ENCODE measurements at regions not wholly inside any gene's neighbourhood (a gene's known extent, or its start where the extent isn't known, plus 50 kb on each side); places are given as distances from the start of the nearest gene placed in this dataset.

GRCh38 chr12:115341442-115341841 lies 657.5 kb upstream of the TBX3 start (continued):
- TF ChIP-seq CHD2 (IDR thresholded peaks at IDR 0.05; ENCODE audit: low read length, partially characterized antibody) (no peak), SMC3 (IDR thresholded peaks at IDR 0.05; ENCODE audit: low read depth, low read length) (no peak), JUND (IDR thresholded peaks at IDR 0.05) (peak; percentile 98), TAF1 (IDR thresholded peaks at IDR 0.05; ENCODE audit: borderline replicate concordance, low read depth, low read length) (peak; percentile 31; the same call in 1 of the 2 replicates), TCF12 (IDR thresholded peaks at IDR 0.05) (peak; percentile 94), EP300 (IDR thresholded peaks at IDR 0.05; ENCODE audit: borderline replicate concordance in 1 of 2, low read depth in 1 of 2, low read length in 1 of 2) (peak; percentile 20 to 95; a peak in 3 of 4 replicates), SIN3A (IDR thresholded peaks at IDR 0.05; ENCODE audit: borderline replicate concordance, low read depth, low read length) (peak; percentile 33; the same call in 1 of the 2 replicates), PBX3 (IDR thresholded peaks at IDR 0.05) (peak; percentile 78), NRF1 (IDR thresholded peaks at IDR 0.05; ENCODE audit: low read depth, low read length) (no peak)

GRCh38 chr12:115338566-115339294 lies 654.8 kb upstream of the TBX3 start:
- H3K4me2 ChIP-seq: no peak overlapping the region
- H4K20me1 ChIP-seq (ENCODE audit: insufficient read depth): no peaks in the 10 kb centered on the region
- no peaks in the 10 kb centered on the region for H3K9me3 ChIP-seq
- H3F3A ChIP-seq (replicated peaks; ENCODE audit: insufficient read depth): peaks cover 20% of the 10 kb centered on the region
- H3K4me3 ChIP-seq (ENCODE audit: low read depth in 2 of 2, low read length in 1 of 2): no peak overlapping the region
- H3K9ac ChIP-seq: no peak overlapping the region
- DNase-seq: no peak
- POLR2A ChIA-PET: no interaction called here
- H3K79me2 ChIP-seq (ENCODE audit: insufficient read depth): no peaks in the 10 kb centered on the region
- no peak for TF ChIP-seq JUND (IDR thresholded peaks at IDR 0.05)
- no peak for TF ChIP-seq GATA2 (CRISPR knock-in tag; IDR thresholded peaks at IDR 0.05)
- TF ChIP-seq NRF1 (IDR thresholded peaks at IDR 0.05; ENCODE audit: low read depth, low read length): no peak
- no peak for TF ChIP-seq TCF12 (IDR thresholded peaks at IDR 0.05)
- no peak for TF ChIP-seq USF1 (IDR thresholded peaks at IDR 0.05; ENCODE audit: borderline replicate concordance, low read depth)
- no peak for TF ChIP-seq MAX (IDR thresholded peaks at IDR 0.05; ENCODE audit: low read depth)
- no peak for TF ChIP-seq EP300 (IDR thresholded peaks at IDR 0.05; ENCODE audit: borderline replicate concordance in 1 of 2, low read depth in 1 of 2, low read length in 1 of 2)
- TF ChIP-seq, protein P1, sequence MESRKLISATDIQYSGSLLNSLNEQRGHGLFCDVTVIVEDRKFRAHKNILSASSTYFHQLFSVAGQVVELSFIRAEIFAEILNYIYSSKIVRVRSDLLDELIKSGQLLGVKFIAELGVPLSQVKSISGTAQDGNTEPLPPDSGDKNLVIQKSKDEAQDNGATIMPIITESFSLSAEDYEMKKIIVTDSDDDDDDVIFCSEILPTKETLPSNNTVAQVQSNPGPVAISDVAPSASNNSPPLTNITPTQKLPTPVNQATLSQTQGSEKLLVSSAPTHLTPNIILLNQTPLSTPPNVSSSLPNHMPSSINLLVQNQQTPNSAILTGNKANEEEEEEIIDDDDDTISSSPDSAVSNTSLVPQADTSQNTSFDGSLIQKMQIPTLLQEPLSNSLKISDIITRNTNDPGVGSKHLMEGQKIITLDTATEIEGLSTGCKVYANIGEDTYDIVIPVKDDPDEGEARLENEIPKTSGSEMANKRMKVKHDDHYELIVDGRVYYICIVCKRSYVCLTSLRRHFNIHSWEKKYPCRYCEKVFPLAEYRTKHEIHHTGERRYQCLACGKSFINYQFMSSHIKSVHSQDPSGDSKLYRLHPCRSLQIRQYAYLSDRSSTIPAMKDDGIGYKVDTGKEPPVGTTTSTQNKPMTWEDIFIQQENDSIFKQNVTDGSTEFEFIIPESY (IDR thresholded peaks at IDR 0.05; ENCODE audit: borderline replicate concordance, low read depth): no peak
- no peak for TF ChIP-seq NFIC (IDR thresholded peaks at IDR 0.05; ENCODE audit: borderline replicate concordance)
- CTCF ChIA-PET: no interaction called here
- H3K27me3 ChIP-seq (ENCODE audit: insufficient read depth): no peaks in the 10 kb centered on the region
- no peaks in the 10 kb centered on the region for H3K36me3 ChIP-seq (replicated peaks in 1 of 2; ENCODE audit: control insufficient read depth in 1 of 2, insufficient read depth in 2 of 2, low read length in 1 of 2)
- peak overlapping the region in 1 of 2 experiments; percentile 67; a peak in 1 of 4 replicates for H3K27ac ChIP-seq (ENCODE audit: low read depth in 2 of 2, low read length in 1 of 2)
- no peak overlapping the region for H2AFZ ChIP-seq (ENCODE audit: low read depth)
- peaks cover 2 to 15% of the 10 kb centered on the region in 2 experiments; a peak in 3 of 4 replicates for H3K4me1 ChIP-seq (ENCODE audit: control insufficient read depth in 1 of 2, insufficient read depth in 2 of 2, low read depth in 1 of 2, low read length in 1 of 2)
- WGBS (ENCODE audit: low lambda C conversion rate): 87% methylated on average over 9 of the region's 9 CpGs
- H3K9me2 ChIP-seq: no peaks in the 10 kb centered on the region

Data from SK-N-SH (cell line).